ENCODE measurements at regions not wholly inside any gene's neighbourhood (a gene's known extent, or its start where the extent isn't known, plus 50 kb on each side); places are given as distances from the start of the nearest gene placed in this dataset.

DNA sequence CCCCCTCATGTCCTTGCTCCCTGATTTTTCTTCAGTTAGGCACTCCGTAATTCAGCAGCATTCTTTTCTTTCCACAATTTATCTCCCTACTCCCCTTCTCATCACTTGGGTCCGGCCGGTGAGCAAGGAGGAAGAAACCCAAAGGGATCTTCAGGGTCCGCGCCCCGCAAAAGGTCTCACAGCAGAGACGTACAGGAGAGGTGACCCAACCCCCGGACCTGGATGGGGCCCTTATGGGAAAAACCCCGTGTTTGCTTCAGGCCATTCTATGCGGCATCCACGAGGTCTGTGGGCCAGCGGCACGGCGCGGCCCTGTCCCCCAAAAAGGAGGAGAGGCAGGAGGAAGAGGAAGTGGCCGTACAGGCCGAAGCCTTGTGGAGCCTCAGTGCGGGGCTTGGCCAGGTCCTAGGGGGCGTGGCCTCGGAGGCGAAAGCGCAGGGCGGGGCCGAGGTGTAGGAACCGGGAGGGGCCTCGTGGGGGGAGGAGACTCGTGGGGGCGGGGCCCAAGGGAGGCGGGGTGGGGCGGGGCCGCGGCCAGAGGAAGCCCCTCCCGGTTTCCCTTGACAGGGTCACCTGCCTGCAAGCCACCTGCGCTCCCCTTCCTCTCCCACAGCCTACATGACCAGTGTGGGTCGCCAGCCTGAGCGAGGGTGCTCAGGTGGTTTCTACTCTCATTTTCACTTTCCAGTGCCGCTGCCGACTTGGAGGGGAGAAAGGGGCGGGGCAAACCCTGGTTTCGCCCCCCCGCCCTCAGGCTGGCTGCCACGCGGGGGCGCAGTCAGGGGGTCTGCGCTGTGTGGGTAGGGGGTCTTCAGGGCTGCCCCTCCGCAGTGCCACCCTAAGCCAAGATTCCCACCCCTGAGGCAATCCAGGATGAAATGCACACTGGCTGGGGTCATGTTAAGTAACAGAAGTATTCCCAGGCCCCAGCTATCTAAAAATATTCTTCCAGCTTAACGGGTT is 156.4 kb upstream of the XPO1 start:
- TF ChIP-seq, protein P1, sequence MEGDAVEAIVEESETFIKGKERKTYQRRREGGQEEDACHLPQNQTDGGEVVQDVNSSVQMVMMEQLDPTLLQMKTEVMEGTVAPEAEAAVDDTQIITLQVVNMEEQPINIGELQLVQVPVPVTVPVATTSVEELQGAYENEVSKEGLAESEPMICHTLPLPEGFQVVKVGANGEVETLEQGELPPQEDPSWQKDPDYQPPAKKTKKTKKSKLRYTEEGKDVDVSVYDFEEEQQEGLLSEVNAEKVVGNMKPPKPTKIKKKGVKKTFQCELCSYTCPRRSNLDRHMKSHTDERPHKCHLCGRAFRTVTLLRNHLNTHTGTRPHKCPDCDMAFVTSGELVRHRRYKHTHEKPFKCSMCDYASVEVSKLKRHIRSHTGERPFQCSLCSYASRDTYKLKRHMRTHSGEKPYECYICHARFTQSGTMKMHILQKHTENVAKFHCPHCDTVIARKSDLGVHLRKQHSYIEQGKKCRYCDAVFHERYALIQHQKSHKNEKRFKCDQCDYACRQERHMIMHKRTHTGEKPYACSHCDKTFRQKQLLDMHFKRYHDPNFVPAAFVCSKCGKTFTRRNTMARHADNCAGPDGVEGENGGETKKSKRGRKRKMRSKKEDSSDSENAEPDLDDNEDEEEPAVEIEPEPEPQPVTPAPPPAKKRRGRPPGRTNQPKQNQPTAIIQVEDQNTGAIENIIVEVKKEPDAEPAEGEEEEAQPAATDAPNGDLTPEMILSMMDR (conservative IDR thresholded peaks at IDR 0.05; ENCODE audit: low read length), result peak; percentile 80
- TF ChIP-seq EZH2phosphoT487 (IDR thresholded peaks at IDR 0.05; ENCODE audit: borderline replicate concordance, low read depth, low read length), result no peak
